HG03571 (cell line): ENCODE measurements at regions not wholly inside any gene's neighbourhood (a gene's known extent, or its start where the extent isn't known, plus 50 kb on each side); places are given as distances from the start of the nearest gene placed in this dataset.

ENCODE experiments used
- ATAC-seq: cut with Tn5 transposase; IDR thresholded peaks from one replicate; pipeline ENCODE4 v1.9.1; 2021; ENCODE audit not compliant: unreplicated experiment

DNA sequence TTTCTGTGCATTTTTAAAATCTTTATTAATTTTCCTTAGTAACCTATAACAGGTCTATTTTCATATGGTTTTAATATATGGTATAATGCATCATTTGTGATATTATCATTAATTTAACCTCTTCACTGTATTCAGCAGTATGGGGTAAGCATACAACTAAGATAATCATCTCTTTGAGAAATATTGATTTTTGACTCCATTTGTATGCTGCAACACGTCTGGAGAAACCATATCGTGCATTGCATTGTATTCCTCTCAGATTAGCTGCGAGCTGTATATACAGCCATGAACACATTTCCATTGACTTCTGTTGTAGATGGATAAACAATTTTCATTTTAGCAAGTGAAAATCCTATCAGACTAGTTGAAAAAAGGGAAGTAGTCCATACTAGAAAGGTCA, 2275.8 kb upstream of the PCDH20 start:
- no peak for ATAC-seq

DNA sequence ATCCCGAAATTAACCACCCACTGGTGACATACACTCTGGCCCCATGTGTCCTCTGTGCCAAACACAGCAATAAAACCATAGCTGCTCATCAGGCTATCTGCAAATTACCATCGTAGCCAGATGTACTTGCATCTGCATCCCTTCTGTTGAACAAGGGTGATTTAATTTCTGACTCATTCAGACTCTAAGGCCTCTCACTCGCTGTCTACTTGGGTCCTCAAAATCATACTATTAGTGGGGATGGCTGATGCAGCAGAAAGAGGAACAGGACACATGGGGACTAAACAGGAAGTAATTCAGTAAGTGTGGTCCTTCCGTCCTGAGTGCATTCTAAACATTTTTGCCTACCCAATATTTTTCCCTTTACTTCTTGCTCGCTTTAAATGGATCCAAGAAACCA, 2275.0 kb upstream of the PCDH20 start:
- no peak for ATAC-seq

DNA sequence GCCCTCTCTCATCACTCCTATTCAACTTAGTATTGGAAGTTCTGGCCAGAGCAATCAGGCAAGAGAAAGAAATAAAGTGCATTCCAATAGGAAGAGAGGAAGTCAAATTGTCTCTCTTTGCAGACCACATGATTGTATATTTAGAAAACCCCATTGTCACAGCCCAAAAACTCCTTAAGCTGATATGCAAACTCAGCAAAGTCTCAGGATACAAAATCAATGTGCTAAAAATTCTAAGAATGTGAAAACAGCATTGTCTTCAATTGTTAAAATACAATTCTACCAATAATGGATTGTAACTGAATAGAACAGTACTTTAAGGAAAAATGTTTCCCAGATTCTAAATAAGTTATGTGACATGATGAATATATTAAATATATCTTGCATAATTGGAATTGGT, 2269.2 kb upstream of the PCDH20 start:
- ATAC-seq, result no peak

DNA sequence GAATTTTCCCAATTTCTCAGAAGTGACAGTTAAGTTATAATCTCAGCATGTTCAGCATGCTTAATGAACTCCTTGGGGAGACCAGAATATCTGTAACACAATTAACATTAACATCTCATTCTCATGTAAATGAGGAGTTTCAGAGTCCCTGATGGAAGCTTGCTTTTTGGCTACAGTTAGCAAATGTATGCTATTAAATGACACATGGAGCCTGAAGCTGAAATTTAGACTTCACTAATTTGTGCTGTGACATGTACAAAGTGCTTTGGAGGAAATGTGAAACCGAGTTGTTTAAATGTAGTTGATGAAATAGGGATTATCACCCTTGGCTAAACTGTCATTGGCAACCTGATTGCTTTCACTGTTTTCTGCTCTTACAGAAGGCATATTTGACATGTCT, 2265.1 kb upstream of the PCDH20 start:
- ATAC-seq, result no peak

DNA sequence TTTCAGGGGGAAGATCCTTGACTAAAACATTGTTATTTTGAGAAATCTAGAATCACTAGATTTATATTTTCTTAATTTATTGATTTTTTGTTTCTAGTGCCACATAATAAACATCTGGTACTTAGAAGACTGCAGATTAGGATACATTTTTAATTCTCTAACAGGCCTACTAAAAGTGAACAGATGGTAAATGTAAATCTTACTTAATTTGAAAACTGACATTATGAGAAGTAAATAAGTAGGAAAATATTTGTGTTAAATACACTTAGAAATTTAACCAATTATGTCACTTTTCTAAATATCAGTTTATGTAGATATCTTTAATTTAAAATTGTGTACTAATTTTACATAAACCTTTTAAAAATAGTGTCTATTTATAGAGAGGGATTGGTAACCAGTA, 2255.6 kb upstream of the PCDH20 start:
- no peak for ATAC-seq

DNA sequence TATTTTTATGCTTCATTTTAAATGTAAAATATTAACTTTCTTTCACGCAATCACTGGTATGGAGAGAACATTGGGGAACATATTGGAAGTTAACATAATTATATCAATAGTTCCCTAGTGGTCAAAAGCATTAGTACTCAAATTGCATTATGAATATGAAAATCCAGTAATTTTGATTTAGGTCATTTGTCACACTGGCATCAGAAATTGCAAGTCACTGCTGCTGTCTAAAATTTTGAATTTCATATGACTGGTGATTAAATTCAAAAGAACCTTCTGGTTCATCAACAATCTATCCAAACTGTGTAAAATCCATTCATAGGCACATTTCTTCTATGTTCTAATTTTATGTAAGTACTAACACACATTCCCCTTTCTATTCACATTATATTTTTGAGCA, 2235.7 kb upstream of the PCDH20 start:
- no peak for ATAC-seq

DNA sequence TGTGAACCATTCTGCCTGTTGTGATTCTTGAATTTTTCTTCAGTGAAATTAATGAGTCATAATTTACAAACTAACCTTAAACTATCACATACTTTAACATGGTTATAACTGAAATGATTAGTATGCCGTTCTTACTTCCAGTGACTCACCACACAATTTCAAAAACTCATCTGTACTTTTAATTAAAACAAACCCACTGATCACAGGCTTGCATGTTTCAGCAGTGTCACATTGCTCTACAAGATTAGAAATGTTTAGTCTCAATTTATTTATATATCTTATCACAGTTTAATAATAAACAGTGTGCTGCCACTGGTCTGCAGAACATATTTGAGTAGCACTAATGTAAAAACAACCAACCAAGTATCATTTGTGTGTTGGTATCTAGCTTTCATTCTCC, 2227.9 kb upstream of the PCDH20 start:
- no peak for ATAC-seq

DNA sequence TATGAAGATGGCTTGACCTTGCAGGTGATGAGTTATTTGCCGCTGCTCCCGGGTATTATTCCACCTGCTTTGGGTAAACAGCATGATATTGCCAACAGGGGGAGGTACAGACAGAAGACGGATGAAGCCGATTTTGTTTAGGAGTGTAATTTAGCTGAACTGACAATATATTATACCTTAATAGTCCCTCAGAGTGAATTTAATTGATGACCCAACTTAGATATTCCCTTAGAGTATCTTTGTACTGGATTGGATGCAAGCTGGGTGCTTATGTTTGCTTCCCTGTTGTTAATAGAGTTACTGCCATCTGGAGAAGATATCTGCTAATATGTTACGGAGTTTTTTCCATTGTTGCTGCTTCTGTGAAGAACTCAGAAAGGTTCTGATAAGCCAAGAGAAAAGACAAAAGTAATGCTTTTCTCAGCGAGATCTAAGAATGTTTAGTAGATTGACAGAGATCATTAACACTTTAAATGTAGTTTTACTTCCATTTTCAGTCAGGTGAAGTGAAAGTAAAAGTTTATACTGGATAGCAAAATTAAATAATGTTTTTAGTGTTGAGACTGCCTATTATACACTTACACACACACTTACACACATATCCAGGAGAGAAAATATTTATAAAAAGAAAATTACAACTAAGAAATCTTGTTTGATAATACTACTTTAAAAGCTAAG, 2220.8 kb upstream of the PCDH20 start:
- no peak for ATAC-seq

DNA sequence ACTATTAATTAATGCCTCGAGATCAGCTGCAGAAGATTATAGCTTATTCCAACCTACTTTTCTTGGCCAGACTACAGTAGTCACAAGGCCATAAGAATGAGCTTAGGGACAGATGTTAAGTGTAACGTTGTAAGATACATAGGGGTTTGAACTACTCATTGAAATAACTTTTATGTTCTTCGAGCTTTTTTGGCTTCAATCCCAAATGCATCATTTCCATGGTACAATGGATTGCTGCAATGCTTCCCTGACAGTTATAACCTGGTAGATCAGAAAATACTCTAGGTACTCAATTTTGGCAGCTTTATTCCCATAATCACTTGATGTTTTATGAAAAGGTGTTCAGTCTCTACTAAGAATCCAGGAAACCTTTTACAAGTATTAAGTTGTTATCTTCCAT, 2216.7 kb upstream of the PCDH20 start:
- ATAC-seq, result no peak

DNA sequence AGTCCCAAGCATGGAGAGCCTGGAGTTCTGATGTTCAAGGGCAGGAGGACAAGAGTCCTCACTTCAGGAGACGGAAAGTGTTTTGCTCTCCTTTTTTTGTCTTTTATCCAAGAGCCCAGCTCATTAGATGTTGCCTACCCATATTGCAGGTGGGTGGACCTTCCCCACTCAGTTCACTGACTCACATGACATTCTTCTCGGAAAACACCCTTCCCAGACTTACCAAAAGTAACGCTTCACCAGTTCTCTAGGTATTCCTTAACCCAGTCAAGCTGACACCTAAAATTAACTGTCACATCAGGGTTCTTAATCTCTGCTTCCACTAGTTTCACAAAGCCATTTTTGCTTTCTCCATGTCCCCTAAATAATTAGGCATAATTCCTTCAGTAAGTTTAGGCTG, 2215.4 kb upstream of the PCDH20 start:
- no peak for ATAC-seq

DNA sequence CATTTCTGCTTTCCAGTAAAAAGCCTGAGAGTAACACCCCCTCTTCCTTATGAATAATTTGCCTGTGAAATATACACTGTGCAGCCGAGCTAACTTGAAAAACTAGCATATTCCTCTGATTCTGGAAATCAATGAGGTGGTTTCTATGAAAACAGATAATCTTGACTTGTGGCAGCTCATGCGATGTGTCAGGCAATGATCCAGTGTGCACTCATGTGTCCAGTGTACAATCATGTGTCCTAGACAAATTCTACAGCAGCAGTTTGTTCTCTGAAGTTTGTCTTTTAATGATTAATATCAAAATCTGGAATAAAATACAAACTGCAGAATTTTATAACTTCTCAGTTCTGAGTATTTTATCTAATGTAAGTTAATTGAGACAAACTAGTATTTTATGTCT, 2213.9 kb upstream of the PCDH20 start:
- ATAC-seq, result no peak

DNA sequence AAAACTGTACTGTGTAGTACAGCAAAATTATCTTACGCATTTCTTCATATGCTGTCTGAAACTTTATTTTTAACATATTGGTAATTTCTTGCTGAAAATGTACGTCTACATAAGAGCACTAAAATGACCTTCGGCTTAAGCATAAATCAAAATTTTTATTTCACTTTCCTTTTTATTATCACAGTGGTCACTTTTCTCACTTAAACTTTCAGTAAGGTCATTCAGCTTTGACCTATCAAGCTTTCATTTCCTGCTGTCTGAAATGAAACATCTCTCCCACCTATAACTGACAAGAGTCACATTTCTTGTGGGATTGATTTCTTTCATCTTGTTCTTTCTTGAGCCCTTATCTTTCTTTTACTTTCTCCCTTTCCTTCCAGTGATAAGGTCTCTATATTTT, 2212.7 kb upstream of the PCDH20 start:
- no peak for ATAC-seq

DNA sequence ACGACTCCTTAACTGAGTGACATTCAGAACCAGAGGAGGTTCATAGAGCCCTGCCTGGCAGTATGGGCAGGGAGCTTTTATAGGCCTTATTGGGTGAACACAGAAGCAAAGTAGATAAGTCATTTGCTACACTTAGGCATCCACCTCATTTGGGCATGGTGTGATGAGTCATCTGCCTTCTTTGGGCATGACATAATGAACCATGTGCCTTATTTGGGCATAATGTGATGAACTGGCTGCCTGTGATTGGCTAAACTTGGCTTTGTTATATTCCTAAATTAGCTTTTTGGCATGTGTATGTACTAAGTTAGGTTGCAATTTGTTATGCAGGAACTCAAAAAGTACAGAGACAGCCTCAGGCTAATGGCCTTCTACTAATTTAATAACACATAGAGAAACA, 2210.2 kb upstream of the PCDH20 start:
- no peak for ATAC-seq

DNA sequence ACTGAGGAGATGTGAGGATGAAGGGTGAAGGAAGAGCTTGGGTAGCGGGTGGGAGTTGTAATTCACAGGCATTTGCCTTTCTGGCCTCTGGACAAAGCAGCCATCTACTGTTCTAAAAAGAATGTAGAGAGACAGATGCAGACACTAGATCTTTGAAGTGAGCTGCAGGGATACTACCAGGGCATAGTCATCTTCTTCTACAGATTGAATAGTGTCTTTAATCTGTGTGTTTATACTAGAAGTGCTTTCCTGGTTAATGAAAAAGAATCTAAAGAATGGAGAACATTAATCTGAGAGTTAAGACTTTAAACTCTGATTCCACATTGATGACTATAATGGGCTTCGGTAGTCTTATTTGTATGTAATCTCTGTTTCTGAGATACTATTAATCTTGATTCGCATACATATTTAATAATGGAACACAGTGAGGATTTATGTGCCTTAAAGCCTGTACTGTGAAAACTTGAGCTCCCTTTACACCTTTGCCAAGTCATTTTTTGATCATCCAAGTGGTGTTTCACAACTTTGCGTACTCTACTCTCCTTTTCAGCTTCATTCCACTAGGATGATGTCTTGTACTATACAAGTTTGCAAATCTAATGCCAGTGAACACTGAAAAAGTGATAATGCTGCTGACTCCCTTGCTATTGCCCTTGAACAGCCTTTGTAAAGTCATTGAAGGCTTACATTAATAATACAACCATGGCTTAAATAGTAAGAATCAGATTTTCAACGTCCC, 2199.4 kb upstream of the PCDH20 start:
- ATAC-seq, result no peak

DNA sequence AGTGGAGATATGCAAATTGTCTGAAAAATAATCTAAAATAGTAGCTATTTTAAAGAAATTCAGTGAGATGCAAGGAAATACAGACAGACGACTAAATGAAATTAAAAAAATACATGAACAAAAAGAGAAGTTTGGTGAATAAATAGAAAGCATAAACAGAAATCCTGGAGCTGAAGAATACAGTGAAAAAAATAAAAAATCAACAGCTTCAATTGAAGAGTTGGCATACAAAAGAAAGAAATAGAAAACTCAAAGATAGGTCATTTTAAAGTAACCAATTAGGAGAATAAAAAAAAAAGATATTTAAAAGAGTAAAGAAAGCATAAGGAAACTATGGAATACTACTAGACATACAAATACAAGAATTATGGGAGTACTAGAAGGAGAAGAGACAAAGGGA, 2191.5 kb upstream of the PCDH20 start:
- ATAC-seq, result no peak

DNA sequence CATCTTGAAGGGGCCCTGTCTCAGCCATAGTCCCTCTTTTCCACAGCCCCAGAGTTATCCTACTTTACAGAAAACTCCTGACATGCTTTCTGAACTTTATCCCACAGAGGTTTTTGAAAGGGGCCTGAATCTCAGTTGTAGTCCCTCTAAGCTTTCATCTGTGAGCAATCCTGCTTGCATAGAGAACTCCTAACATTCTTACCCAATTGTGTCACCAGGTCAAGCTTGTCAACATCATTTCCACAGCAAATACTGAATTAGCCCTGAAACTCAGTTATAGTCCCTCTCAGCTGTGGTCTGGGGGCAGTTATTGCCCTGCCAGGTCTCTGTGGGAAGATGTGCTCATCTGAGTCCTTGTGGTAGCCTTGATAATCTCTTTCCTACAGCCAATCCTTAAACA, 2190.3 kb upstream of the PCDH20 start:
- ATAC-seq, result no peak

DNA sequence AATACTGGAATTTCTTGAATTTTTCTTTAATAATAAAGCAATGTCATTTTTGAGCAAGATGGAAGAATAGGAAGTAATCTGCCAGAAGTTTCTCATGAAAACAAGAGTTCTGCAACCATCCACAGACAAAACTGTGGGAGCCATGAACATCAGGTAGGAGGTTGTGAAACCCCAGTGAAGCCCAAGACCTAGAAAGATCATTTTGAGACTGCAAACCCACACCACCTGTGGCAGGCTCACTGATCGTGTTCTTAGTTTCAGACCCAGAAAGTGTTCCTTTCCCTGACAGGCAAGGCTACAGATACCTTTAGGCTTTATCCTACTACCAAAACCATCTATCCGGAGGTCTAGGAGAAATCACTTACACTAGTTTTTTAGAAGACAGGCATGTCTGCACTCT, 2189.8 kb upstream of the PCDH20 start:
- ATAC-seq, result no peak

DNA sequence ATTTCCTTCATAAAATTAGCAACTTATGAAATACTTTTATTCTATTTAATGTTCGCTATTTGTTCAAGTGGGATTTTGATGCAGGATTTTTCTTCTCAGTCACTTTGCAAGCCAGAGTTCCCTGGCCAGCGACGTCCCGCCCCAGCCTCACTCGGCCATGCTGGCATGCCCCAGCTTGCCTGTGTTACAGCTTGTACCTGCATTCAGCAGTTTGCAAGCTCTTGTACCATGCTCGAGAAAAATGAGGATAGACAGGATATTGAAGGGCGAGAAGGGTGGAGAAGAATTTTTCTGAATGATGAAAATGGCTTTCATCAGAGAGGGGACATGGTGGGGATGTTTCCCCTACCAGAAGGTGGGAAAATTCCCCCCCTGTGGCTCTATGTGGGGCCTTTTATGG, 2180.2 kb upstream of the PCDH20 start:
- ATAC-seq, result no peak

DNA sequence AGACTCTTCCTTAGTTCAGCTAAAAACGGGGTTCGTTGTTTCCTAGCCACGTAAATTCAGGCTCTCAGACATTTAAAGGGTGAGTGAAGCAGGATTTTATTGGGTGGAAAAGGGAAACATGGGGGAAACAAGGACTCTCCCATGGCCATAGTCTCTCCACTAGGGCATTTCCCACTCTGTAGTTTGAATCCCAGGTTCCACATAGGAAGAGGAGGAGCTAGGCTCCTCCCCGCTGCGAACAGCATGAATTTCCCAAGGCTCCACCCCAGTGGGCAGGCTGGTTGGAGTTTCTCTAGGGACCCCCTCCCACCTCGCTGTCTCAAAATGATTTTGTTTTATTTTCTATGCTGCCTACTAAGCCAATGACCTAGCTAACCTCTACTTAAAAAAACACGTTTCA, 2170.8 kb upstream of the PCDH20 start:
- ATAC-seq, result no peak

DNA sequence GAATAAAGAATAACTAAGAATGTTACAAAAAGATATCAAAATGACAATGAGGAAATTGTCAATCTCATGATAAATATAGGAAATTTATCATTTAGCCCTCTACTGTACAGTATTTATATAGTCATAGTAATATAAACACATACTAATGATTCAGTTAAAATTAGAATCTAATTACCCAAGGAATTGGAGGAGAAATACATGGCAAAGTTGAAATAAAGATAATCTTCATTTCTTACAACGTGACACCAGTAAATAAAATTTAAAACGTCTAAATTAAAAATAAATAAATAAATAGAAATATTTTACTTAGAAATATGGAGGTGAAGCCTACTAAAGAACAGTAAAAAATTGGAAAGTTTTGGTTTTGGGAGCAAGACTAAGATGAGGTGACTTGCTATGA, 2163.1 kb upstream of the PCDH20 start:
- ATAC-seq, result no peak

DNA sequence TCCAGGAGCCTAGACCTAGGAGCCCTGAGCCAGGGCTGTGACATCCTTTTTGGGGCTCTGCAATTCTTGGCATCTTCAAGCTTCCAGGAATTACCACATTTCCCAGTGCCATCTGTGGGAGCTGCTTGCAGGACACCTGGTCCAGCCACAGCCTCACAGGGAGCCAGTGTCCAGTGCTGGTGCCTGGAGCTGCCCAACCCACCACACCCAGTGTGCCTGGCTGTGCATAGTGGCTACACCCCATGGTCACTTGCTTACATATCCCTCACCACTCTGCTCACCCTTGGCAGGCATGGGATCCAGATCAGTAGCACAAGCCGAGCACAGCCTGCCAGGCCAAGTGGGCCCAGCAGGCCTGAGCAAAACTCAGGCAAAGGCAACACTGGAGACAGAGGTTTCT, 2151.4 kb upstream of the PCDH20 start:
- no peak for ATAC-seq

DNA sequence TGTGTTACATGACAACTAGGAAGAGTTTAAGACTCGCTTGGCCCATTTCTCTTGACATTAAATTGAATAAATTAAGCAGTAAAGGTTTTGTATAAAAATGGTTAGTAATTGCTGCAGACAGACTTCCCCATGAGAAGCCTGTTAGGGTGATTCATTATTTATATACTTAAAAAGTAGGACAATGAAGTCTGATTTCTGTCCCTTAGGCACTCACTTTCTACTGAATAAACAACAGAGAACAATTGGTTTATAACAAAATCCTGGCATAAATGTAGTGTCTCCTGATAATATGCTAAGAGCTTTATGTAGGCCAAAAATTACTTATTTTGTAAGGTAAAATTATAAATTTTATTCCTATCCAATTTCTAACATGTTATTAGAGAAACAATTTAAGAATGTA, 2138.5 kb upstream of the PCDH20 start:
- no peak for ATAC-seq

DNA sequence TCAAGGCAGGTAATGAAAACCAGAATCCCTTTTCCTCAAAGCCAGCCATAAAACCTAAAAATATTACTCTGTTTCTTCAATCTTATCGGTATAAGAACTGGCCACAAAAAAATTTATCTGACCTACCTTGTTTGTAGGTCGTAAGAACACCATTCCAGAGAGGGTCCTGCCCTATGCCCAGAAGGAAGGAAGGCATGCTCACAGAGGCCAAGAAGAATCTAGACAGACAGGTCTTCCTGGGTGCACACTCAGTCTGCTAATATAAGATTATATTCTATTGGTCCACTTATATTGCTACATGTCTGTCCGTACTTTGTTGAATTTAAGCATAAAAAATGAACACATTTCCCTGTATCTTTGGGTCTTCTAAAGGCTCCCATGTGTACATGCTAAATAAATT, 2136.1 kb upstream of the PCDH20 start:
- no peak for ATAC-seq
